C4-2B (cell line): ENCODE measurements at regions not wholly inside any gene's neighbourhood (a gene's known extent, or its start where the extent isn't known, plus 50 kb on each side); places are given as distances from the start of the nearest gene placed in this dataset.

Experiments
- H3K27ac ChIP-seq: fragments of 450-650 bp; 2 replicates; pipeline ENCODE4 v1.5.1; 2017
- CTCF ChIP-seq: fragments of 450-650 bp; conservative IDR thresholded peaks from 2 replicates; pipeline ENCODE4 v1.5.1; 2017; ENCODE audit warnings: mild to moderate bottlenecking
- ZFX ChIP-seq: fragments of 450-650 bp; IDR thresholded peaks from 2 replicates; pipeline ENCODE4 v1.6.1; 2017

- TF ChIP-seq ZFX (no peak), CTCF (no peak)
- no peak overlapping the region for H3K27ac ChIP-seq
These were observed 138.7 kb upstream of the COL21A1 start for GRCh38 chr6:56385981-56386593.

- TF ChIP-seq CTCF, result no peak
- TF ChIP-seq ZFX, result no peak
- no peak overlapping the region for H3K27ac ChIP-seq
These were observed 135.8 kb upstream of the COL21A1 start for GRCh38 chr6:56383160-56383559.

- no peak for TF ChIP-seq CTCF
- no peak for TF ChIP-seq ZFX
- no peak overlapping the region for H3K27ac ChIP-seq
These were observed 135.1 kb upstream of the COL21A1 start for GRCh38 chr6:56382416-56382940.

- TF ChIP-seq ZFX, result no peak
- TF ChIP-seq CTCF, result no peak
- no peak overlapping the region for H3K27ac ChIP-seq
These were observed 134.4 kb upstream of the COL21A1 start for GRCh38 chr6:56381801-56382251.

GRCh38 chr6:56380476-56380875 lies 133.1 kb upstream of the COL21A1 start:
- TF ChIP-seq ZFX (no peak), CTCF (no peak)
- no peak overlapping the region for H3K27ac ChIP-seq

- no peak overlapping the region for H3K27ac ChIP-seq
- TF ChIP-seq CTCF (no peak), ZFX (no peak)
These were observed 131.7 kb upstream of the COL21A1 start for GRCh38 chr6:56378966-56379585.

GRCh38 chr6:56378507-56378906 lies 131.1 kb upstream of the COL21A1 start:
- TF ChIP-seq ZFX (no peak), CTCF (no peak)
- no peak overlapping the region for H3K27ac ChIP-seq
